ENCODE measurements at regions not wholly inside any gene's neighbourhood (a gene's known extent, or its start where the extent isn't known, plus 50 kb on each side); places are given as distances from the start of the nearest gene placed in this dataset.
"Not testable (repeated sequence)": the region's sequence is repeated elsewhere in the genome, so short reads cannot be mapped to it uniquely, and the experiment has no call there.

DNA sequence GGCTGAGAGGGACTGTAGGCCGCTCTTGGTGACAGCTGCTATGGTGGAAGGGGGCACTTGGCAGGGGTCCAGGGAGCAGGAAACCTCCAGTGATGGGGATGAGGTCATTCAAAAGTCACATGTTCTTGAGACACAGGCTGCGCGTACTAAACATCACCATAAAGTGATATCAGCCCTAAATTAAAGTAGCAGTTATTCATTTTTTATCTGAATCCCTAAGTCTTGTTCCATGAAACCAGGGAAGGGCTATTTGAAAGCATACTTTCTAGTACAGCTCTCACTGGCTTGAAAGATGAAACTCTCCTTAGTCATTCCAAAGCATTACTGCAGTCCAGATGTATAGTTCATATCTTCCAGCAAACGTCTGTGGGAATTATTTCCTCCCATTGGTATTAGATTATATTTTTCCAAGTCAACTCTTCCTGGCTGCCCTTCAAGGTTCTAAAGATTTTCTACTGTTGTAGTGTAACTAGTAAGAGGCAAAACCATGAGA lies 373.1 kb downstream of the CD109 start:
- DNase-seq: no peak

DNA sequence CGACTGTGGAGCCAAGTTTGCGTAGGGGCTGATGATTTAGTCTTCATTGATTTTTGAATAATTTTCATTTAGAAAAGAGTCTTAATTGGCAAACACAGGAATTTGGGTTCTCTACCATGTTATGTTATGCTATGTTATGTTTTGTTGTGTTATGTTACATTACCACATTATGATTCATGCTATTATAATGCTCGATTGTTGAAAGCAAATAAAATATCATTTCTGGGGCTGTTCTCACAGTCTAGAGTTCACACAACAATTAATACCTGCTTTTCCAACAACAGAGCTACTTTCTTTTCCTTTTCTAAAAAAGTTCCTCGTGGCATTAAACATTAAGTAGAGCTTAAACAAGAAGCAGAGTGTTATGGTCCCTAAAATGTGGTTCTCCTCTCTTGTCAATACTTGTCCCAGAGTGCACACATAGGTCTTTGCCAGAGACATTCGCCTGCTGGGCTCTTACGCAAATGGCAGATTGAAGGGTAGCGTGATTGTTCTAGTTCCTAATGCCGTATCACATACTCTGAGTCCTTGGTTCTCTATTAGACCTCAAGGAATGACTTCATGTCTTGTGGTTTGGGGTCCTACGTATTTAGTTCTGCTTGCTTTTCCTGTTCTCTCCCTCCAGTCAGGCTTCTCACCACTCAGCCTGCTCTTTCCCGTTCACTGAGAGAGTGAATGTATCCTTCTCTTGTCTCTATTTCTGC lies 370.3 kb downstream of the CD109 start:
- no peak for DNase-seq

DNA sequence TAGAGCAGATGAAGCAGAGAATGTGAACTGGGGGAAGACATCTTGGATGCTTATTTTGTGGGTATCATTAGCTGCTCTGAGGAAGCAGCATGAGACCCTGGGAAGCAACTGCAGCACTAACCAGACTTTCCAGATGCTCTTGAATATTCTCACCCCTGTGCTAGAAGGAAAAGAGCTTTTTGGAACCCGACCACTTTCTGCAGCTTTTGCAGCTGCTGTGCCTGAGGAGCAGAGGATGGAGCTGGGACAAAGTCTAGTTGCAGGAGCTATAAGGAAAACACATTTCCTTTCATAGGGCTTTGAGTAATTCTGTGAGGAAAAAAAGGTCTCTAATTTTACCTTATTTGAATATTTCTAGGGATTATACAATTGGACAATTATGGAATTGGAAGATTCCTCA lies 369.7 kb downstream of the CD109 start:
- no peak for DNase-seq

DNA sequence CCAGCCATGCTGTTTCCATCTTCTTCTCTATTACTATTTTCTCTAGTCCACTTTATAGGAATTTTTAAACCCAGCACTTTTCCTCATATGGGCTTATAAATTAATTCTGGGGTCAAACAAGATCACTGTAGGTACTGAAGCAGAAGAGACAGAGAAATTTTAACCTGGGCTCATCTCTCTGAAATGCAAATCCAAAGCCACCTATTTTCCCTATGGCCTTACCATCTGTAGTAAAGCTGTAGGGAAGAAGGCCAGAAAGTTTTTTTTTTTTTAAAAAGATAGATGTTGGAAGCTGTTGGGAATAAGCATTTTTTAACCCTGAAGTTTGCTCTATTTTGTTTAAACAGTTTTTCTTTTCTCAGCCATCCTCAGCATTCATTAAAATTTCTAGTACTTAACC lies 367.4 kb downstream of the CD109 start:
- DNase-seq: no peak

DNA sequence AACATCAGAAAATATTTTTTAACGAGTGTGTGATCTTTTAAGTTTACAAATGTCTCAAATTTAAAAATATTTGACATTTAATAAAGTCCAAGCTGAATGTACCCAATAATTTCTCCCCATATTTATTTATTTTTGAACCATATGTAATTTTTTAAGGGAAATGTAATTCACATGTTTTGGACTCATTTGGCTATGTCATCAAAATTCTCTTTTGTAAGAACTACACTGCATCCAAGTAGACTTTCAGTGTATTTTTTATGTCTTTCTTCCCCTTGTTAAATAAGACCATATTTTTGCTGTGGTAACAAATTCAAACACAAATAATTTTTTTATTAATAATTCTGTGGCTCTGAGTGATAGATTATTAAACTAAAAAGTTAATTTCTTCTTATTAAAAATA lies 365.2 kb downstream of the CD109 start:
- no peak for DNase-seq

DNA sequence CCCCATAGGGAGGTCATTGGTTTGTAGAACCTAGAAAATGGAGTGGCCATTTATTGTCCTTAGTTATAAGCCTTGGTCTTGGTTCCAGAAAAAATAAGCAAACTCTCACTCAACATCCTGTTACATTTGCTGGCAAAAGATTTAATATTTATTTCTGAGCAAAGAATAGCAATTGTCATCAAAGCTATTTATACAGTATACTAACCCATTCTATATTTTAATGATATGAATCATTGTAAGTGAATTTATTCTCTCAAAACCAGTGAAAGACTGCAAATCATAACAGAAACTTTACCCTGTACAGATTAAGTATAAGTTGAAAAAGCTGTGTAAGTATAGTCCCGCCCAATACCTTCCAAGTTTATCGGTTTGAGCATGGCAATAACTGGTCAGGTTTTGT lies 364.4 kb downstream of the CD109 start:
- DNase-seq: no peak

DNA sequence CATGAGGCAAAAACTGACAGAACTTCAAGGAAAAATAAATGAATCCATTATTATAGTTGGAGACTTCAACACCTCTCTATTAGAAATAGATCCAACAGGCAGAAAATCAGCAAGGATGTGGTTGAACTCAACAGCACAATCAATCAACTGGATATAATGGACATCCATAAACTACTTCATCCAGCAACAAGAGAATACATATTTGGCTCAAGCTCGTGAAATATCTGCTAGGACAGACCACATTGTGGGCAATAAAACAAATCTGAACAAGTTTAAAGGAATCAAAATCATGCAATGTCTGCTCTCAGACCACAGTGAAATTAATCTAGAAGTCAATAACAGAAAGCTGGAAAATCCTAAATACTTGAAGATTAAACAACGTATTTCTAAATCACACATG lies 362.6 kb downstream of the CD109 start:
- no peak for DNase-seq

DNA sequence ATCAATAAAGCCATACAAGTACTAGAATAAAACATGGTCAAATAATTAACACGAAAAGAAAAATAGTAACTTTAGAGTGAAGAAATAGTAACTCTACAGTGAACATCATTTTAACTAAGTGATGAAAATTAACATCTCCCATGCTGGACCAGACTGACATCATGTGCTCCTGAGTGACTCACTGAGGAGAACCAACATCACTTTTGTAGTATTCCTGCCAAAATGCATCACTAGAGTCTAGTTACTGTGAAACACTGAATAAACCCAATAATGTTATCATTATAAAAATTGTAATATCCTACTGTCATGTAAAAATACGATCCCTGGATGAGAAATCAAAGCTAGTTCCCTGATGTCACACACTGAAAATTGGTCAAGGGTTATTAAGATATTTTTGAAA lies 361.3 kb downstream of the CD109 start:
- DNase-seq: no peak

DNA sequence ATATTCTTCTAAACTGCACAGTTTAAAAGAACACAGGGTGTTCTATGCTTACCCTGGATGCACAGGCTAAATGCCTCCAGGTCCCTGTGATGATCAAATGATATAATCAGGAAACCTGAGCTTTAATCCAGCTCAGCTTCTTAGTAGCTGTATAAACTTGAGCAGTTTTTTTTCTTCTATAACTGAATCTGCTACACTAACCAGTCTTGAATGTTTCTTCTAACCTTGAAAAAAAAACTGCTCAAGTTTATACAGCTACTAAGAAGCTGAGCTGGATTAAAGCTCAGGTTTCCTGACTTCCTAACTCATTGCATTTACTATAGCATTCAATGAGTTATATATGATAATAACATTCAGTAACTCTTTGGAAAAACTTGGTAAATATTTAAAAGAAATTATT lies 358.2 kb downstream of the CD109 start:
- no peak for DNase-seq

DNA sequence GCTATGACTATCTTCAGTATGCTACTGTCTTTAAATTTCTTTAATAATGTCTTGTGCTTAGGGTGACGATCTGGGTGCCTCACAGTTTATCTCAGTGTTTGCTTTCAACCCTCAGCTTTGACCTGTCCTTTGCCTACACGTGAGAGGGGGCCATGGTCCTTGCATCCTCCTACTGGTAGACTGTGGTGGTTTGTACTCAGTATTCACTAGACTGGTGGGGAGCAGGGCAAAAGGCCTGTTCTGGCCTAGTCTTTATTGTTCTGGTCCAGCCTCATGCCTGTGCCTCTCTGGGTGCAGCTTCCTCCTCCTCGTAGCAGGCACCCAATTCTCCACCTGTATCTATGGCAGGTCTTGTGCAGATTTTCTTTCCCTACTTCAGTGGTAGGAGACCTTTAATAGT lies 354.9 kb downstream of the CD109 start:
- no peak for DNase-seq

DNA sequence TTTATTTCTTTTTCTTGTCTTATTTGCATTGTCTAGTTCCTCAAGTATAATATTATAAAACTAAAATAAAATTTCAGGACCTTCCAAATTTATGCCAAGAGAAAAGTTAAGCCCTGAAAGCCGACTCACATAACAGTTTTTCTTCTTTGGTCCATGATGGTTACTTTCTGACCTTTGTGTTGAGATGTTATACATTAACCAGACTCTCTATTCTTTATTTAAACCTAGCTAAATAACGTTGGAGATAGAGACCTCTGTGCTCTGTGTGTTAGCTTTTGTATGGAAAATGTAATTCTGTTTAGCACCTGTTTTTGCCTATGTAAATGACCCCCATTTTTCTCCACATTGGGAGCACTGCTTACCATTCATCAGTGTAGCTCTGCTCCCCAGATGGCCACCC lies 352.4 kb downstream of the CD109 start:
- no peak for DNase-seq

DNA sequence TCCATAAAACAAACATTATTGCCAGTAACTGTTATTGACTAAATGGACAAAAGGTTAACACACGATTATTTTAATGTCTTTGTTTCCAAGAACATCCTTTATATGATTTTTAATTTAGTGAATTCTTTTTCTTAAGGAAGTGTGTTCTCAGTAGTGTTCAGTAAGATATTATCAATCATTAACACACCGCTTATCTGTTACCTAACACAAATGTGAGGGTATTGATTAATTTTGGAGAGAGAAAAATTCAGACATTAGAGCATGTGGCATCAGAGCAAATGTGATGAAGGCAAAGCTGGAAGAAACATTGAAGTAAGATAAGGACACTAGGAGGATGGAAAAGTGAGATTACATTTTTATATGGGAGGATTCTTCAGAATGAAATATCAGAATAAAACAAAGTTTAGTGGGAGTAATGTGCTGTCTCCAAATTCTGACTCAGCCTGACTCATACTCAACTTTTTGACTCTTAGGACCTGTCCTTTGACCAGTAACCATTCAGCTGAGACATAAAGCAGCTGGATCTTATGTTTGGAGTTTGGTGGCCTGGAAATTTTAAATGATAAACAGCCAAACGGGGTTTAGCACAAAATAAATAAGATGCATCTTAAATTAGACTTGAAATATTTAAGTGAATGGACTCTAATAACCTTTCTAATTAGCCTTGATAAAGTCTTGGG lies 348.6 kb downstream of the CD109 start:
- DNase-seq: no peak

DNA sequence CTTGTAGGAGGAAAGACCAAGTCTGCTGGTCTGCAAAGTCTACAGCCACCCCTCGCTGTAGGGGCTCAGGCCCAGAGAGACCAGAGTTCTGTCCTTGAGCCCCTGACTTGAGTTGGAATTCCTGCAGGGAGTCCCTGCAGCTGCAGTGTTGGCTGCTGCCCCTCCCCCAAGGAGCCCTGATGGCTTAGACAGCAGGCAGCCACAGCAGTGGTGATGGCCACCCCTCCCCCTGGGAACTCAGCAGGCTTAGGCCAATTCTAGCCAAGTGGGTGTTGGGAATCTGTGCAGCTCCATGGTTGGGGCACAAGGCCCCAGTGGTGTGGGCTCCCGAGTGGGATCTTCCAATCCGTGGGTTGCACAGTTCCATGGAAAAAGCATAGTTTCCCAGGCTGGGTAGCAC lies 345.4 kb downstream of the CD109 start:
- no peak for DNase-seq

DNA sequence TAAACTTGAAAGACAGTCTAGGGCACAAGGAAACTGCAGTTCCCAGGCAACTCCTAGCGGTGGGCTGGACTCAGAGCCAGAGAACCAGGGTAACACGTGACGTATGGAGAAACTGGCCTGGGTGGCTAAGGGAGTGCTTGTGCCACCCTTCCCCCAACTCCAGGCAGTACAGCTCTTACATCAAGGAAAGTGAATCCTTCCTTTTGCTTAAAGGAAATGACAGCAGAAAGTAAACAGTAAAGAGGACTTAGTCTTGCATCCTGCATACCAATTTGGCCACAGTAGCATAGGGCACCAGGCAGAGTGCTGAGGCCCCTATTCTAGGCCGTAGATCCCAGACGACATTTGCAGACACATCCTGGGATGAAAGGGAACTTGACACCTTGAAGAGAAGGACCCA lies 322.8 kb downstream of the CD109 start:
- DNase-seq: no peak

DNA sequence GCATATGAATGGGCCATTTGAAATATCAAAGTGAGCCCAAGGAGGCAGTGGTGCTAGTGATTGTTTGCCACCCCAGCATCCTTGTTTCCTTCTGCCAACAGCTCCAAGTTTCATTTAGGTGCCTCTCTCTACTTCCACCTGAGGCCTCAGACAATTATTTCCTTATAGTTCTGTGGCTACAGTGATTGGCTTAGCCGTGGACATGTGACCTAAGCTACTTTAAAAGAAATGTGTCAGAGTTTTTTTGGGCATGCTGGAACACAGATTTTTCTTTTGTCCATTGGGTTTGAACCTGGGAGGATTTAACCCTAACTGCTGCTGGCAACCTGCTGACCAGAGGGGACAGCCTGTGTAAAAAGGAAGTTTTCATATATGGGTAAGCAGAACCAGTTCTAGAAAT lies 319.4 kb downstream of the CD109 start:
- no peak for DNase-seq

DNA sequence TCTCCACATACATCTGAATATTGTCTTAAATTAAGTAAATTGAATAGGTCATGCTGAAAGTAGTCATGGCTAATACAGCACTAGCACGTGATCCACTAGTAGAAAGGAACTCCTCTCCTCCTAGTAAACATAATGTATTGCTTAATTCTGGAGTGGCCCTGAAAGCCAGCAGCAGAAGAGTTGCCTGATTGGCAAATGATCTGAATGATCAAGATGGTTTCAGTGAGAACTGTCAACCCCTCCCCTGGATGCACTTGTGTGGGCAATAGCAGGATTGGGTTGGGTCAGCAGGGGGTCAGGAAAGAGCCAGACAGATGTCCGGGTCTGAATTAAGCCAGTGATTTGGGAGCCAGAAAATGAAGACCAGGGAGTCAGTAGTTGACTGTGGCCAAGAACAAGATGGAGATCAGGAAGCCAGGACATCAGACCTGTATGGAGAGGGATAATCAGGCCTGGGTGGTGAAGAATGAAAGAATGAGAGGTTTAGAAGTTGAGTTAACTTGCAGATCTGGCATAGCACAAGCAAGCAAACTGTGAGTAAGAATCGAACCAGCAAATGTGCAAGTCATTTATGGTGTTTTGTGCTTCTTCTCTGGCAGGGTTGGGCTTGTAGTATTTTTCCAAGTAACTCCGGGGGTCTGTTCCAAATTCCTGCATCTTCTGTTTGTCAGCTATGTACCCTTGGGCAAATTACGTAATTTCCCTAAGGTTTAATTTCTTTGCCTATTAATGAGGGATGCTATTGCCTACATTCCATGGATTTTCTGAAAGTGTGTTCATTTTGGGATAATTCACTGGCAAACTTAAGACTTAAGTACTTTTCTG lies 304.9 kb downstream of the CD109 start:
- DNase-seq: no peak

DNA sequence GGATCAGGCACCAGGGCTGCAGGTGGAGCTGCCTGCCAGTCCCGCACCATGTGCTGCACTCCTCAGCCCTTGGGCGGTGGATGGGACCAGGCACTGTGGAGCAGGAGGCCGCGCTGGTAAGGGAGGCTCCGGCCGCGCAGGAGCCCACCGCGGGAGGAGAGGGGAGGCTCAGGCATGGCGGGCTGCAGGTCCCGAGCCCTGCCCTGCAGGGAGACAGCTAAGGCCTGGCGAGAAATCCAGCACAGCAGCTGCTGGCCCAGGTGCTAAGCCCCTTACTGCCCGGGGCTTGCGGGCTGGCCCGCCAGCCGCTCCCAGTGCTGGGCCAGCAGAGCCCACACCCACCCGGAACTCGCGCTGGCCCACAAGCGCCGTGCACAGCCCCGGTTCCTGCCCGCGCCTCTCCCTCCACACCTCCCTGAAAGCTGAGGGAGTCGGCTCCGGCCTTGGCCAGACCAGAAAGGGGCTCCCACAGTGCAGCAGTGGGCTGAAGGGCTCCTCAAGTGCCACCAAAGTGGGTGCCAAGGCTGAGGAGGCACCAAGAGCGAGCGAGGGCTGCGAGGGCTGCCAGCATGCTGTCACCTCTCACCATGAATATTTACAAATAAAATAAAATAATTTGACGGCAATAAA lies 294.7 kb downstream of the CD109 start:
- not testable (repeated sequence) for DNase-seq

DNA sequence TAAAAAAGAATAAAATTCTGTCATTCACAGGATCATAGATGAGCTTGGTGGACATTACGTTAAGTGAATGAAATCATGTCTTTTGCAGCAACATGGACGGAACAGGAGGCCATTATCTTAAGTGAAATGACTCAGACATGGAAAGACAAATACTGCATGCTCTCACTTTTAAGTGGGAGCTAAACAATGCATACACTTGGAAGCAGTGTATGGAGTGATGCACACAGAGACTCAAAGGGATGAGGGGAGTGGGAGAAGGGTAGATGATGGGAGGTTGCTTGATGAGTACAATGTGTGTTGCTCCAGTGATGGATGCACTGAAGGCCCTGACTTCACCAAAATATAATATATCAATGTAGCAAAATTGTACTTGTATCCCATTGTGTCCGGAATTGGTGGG lies 293.4 kb downstream of the CD109 start:
- no peak for DNase-seq

DNA sequence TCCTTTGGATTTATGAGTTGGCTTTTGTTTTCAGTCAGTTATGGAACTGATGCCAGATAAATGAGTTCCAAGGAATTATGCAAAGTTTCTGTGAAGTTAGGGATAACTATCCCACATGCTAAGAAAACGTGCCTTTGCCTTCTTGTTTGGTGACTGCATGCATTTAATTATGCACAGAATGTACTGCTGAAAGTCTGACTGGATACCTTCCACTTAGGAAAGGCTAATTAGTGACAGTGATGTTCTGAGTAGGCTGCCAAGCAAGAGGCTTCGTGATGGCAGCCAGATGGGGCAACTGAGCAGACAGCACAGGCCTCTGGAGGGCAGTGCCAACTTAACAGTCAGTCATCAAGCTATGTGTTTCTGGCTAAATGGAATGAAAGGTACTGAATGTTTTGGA lies 289.9 kb downstream of the CD109 start:
- DNase-seq: no peak

DNA sequence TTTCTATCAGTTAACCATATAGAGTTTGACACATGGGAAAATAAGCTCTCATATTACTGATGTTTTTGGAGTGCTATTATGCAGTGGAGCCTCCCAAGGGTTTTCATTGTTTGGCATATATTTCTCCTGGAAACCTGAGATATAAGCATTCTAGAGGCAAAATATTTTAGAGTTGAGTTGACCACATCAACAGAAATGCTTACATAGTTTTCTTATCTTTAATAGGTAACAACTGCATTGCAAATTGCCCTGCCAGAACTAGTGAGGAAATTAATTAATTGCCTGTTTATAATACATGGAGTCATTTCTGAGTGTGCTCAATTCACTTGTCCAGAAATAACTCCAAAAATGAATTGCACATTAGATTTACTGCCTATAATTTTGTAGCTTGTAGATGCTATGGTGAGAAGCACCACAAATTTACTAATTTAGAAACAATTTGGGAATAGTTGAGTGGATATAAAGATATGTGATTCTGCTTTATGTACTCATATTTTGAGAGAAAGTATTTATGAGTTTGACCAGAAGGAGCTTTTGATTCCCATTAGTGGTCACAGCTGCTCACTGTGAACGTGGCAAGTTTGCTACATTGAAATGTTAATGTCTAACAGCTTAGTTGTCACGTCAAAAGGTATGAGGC lies 288.7 kb downstream of the CD109 start:
- DNase-seq: no peak

DNA sequence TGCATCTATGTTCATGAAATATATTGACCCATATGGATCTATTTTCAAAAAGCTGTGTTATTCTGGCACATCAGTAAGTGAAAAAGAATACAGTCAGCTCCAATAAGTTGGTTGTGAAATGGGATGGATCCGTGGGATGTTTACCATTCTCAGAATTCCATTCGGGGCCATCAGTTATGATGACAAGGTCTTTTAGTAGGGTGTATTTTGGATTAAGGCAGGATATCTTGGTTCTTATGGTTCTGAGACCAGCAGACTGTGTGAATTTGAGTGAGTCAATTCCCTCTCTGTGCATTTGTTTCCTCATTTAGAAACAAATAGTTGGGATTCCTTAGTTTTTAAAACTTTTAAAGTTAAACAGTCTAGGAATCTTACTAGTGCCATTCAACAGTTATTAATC lies 287.4 kb downstream of the CD109 start:
- no peak for DNase-seq

DNA sequence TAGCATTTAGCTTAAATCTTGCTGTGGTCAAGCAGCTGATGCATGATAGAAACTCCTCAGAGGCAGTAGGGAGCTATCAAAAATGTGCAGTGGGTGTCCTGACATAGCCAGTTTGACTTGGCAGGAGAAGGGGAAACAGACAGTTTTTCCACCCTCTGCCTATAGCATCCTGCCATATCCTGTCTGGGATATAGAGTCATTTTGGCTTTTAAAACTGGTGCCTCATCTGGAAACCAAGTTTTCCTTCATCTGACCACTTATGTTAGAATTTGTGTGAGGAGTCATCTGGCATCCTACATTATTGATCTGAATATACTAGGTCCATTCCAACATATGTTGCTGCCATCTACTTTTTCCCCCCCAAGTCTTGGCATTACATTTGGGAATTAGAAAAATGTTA lies 284.1 kb downstream of the CD109 start:
- DNase-seq: no peak

DNA sequence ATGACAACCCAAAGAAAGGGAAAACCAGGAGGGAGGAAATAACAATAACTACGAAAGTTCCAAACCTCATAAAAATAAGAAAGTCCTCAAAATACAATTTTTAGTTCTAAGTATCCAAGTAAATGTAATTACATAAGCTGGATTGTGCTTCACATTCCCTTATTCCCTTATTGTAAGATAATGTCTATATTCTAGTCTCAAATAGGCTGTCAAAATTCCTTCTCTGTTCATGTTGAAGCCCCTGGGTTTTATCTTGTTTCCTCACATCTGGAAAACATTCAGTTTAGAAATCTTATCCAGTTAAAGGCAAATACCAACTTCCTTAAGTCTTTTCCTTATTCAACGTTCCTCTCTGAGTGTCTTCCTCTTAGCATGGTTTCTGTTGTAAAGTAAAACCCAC lies 282.3 kb downstream of the CD109 start:
- DNase-seq: no peak

All from NCI-H774 (cell line).